NCI-H69 (cell line): ENCODE measurements at regions not wholly inside any gene's neighbourhood (a gene's known extent, or its start where the extent isn't known, plus 50 kb on each side); places are given as distances from the start of the nearest gene placed in this dataset.
"Not testable (repeated sequence)": the region's sequence is repeated elsewhere in the genome, so short reads cannot be mapped to it uniquely, and the experiment has no call there.

ENCODE experiments used
- DNase-seq: peaks from one replicate; lab custom pipeline; 2025; lab: John Stamatoyannopoulos, UW

DNA sequence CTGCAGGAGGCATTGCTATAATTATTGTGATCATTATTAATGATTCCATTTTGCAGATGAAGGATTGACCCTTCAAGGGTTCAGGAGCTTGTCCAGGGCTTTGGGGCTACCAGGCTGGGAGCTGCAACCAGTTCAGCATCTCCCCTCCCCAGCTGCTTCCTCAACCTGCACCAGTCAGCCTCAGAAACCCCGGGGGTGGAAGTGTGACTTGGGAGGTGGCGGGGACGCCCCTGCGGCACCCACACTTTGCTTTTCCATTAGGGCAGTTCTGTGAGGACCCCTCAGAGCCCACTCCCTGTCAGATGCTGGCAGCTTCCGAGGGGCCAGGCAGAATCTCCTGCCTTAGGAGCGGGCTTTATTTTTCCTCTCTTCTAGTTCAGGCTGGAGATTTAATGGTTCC, 85.6 kb downstream of the OLFM1 start:
- DNase-seq: no peak

DNA sequence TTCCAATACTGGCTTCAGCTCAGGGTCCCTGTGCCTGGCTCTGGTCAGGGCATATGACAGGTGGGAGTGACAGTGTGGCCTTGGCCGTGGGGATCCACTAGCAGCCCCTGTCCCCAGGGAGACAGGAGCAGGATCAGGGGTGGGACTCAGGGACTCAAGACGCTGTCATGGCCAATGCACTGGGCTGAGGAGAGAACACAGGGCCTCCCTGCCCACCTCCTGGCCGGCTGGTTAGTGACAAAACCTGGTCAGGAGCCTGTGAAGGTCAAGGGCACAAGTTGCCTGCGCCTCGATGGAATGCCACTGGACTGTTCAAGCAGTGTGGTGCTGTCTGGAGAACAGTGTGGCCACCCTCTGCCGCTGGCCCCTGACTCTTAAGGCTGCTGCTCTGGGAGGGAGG, 86.8 kb downstream of the OLFM1 start:
- DNase-seq: no peak

GRCh38 chr9:135174981-135175380, 87.5 kb downstream of the OLFM1 start:
- no peak for DNase-seq

DNA sequence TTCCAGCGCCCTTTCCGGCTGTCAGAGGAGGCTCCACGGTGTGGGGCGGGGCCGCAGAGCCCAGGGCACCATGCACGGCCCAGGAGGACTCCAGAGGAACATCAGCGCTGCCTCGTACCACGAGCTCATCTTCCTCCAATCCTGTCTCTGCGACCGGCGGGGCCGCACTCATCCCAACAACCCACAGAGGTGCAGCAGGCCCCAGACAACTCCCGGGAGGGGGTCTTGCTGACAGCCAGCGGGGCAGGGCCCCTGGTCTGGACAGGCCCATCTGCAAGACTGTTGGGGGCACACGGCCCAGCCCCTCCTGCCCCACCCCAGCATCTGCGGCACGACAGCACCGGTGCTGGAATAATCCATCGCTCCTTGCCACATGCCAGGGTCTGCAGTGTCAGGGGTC, 88.8 kb downstream of the OLFM1 start:
- no peak for DNase-seq

GRCh38 chr9:135177562-135177961, 90.1 kb downstream of the OLFM1 start:
- not testable (repeated sequence) for DNase-seq

GRCh38 chr9:135178498-135178897, 91.0 kb downstream of the OLFM1 start:
- no peak for DNase-seq

GRCh38 chr9:135179041-135179440, 91.6 kb downstream of the OLFM1 start:
- no peak for DNase-seq

DNA sequence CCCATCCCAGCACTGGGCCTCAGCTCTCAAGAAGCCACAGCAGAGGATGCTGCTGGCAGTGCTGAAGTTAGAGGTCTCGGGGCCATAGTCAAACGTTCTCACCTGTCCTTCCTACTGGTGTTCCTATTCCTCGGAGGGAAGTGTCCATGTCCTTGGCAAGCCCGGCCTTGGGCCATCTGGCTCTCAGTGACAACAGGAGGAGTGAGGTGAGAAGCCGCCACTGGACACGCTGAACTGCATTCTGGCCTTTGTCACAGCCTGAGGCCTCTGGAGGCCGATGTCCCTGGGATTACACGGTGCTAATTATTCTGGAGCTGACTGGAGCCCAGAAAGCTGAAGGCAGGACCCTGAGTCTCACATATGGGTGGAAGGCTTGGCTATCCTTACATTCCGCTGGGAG, 92.5 kb downstream of the OLFM1 start:
- no peak for DNase-seq

DNA sequence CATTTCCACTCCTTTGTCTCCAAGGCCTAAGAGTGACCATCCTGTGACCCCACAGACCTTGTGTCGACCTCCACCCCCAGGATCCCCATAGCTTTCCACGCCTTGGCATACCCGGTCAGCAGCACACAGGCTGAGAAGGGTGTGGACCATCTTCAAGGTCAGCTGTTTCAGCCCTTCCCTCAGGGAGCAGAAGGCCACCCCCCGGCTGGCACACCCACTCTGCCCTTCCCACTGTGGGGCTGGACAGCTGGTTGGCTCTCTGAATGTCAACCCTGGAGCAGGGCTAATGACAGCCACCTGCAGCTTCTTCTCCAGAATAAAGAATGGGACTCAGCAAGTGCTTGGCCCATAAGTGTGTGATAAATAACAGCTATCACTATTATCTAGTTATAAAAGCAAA, 93.1 kb downstream of the OLFM1 start:
- DNase-seq: peak; percentile 64

GRCh38 chr9:135181336-135181735, 93.9 kb downstream of the OLFM1 start:
- no peak for DNase-seq

DNA sequence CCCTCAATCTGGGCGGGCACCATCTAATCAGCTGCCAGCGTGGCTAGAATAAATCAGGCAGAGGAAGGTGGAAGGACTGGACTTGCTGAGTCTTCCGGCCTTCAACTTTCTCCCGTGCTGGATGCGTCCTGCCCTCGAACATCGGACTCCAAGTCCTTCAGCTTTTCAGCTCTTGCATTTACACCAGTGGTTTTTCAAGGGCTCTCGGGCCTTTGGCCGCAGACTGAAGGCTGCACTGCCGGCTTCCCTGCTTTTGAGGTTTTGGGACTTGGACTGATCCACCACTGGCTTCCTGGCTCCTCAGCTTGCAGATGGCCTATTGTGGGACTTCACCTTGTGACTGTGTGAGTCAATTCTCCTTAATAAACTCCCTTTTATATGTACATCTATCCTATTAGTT, 94.4 kb downstream of the OLFM1 start:
- not testable (repeated sequence) for DNase-seq

DNA sequence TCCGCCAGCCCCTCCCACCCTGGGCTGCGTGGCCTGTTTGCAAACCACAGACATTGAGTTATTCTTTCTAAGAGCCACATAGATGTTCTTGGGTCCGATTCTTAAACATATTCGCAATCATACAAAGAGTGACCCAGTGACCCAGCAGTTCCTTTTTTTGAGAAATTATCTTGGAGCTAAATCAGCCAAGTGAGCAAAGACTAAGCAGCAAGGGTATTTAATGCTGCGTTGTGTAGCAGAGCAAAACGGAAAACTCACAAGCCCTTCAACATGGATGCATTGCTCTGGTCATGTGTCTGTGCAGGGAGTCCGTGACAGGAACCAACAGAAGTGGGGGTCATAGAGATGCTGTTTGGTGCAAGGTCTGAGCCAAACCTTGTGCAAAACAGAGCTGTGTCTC, 95.6 kb downstream of the OLFM1 start:
- no peak for DNase-seq

DNA sequence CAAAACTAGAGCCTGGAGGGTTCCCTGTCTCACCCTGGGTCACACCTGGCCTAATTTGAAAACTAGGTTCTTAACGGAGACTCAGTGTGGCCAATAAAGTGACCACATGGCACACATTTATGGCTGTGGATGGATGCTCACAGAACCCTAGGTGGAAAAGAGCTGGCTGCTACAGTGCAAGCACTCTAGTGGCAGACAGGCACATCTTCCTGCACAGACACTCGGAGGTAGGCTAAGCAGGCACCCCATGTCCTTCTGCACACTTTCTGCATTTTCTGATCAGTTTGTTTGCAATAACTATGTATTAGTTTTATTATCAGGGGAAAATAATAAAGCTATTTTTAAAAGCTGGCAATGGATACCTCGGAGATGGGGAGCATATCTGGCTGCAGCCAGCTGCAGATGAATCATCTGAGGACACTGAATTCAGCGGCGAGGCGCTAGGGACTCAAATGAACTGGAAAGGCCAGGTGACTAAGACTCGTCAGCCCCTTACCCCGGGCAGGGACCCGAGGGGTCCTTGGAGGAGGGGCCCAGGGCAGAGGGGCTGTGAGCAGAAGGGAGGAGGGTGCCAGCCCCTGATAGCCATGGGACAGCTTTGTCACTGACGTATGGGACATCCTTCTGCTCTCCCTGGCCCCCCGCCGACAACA, 96.2 kb downstream of the OLFM1 start:
- no peak for DNase-seq

- DNase-seq: no peak
These were observed 96.9 kb downstream of the OLFM1 start for GRCh38 chr9:135184181-135185053.

DNA sequence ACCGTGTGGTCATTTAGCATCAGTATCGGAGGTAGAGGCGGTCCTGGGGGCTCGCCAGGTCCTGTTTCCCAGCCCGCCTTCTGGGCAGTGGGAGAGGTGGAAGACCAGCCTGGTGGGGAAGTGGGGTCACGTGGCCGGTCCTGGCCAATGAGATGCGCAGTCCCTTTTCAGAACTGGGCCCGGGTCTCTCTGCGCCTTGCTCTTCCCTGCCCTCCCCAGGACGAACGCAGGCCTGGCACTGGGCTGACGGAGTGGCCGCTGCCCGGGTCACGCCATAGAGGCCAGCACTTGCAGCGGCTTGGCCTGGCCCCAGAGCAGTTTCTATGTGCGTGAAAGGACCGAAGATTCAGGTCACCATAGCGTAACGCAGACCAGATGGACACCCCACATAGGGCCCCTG, 97.6 kb downstream of the OLFM1 start:
- DNase-seq: no peak

GRCh38 chr9:135186248-135187164, 99.0 kb downstream of the OLFM1 start:
- no peak for DNase-seq

DNA sequence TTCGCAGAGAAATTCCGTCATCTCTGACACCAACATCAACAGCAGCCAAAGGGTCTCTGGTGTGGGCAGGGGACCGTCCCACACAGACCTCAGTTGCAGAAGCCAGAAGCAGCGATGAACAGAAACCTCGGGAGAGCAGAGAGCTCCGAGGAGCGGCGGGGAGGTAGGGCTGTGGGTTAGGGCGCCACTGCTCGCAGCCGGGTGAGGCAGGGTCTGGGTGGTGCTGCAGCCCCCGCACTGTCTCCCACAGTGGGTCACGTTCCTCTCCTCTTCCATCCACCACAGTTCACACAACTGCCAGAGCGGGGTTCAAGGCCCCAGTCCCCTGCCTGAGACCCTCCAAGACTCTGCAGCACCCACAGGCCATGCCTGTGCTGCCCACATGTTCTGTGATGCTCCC, 99.9 kb downstream of the OLFM1 start:
- DNase-seq: no peak

DNA sequence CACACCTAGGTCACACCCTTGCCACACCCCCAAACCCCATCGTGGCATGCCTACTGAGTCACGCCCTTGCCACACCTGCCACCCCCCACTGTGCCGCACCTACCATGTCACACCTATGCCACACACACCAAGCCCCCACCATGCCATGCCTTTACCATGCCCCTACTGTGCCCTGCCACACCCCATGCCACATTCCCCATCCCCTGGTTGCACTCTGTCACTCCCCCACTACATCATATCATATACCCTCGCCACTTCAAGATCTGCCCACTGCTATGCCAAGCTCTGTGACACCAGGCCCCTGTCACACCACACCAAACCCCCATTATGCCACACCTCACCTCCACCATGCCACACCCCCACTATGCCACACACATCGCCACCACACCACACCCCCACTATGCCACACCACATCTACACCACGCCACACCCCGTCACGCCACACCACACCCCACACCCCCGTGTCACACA, 101.2 kb downstream of the OLFM1 start:
- DNase-seq: no peak

GRCh38 chr9:135189497-135189896, 102.0 kb downstream of the OLFM1 start:
- DNase-seq: no peak

GRCh38 chr9:135190789-135191577, 103.5 kb downstream of the OLFM1 start:
- DNase-seq: no peak

DNA sequence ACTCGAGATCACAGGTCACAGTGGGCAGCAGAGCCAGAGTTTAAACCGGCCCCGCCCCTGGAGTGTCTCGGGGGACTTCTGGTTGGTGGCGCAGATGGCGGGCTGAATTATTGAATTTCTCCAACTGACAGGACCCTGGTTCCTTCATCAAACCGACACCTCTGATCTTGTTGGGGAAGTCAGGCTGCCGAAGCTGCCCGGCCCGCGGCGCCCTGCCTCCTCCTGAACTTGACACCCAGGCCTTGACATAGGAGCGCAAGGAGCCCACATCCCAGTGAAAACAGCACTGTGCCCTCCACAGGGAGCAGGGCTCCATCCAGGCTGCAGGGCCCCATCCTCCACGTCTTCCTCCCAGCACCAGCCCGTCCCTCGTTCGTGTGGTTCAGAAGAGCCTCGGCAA, 105.2 kb downstream of the OLFM1 start:
- no peak for DNase-seq

DNA sequence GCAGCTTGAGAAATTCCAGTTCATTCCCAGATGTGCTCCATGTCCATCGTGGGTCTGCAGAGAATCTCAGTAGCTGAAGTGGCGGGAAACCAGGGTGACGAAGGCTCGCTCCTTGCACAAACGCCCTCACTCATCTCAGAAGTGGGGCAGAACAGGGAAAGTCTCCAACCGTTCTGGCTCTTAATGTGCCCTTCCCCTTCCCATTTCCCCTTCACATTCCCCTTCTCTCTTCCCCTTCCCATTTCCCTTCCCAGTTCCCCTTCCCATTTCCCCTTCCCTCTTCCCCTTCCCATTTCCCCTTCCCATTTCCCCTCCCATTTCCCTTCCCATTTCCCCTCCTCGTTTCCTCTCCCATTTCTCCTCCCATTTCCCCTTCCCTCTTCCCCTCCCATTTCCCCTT, 108.5 kb downstream of the OLFM1 start:
- not testable (repeated sequence) for DNase-seq
